Fibroblast of lung (primary cell): ENCODE measurements at regions not wholly inside any gene's neighbourhood (a gene's known extent, or its start where the extent isn't known, plus 50 kb on each side); places are given as distances from the start of the nearest gene placed in this dataset.

ENCODE experiments used
- DNase-seq, 2 donors: peaks; one replicate each; pipeline versions ENCODE4 v3.0.0 to v3.0.0-alpha.2; 2010; ENCODE audit warnings: low read depth in 2 of 2
- H2AFZ ChIP-seq: 2 replicates; pipeline ENCODE4 v1.5.1; 2012; ENCODE audit warnings: low read length, control low read depth, inconsistent platforms
- H3K27ac ChIP-seq: 2 replicates; pipeline ENCODE4 v1.5.1; 2011; ENCODE audit warnings: low read length, control low read depth; ENCODE audit not compliant: insufficient read depth
- H3K27me3 ChIP-seq: 2 replicates; pipeline ENCODE4 v1.5.1; 2011; ENCODE audit warnings: mild to moderate bottlenecking, low read length; ENCODE audit not compliant: control insufficient read depth, insufficient read depth
- H3K36me3 ChIP-seq: 2 replicates; pipeline ENCODE4 v1.5.1; 2011; ENCODE audit warnings: low read length; ENCODE audit not compliant: control insufficient read depth, insufficient read depth
- H3K4me1 ChIP-seq: 2 replicates; pipeline ENCODE4 v1.5.1; 2011; ENCODE audit warnings: low read length; ENCODE audit not compliant: control insufficient read depth, insufficient read depth; ENCODE audit errors: extremely low read depth
- H3K4me2 ChIP-seq: 2 replicates; pipeline ENCODE4 v1.5.1; 2011; ENCODE audit warnings: low read length, control low read depth; ENCODE audit not compliant: insufficient read depth; ENCODE audit errors: extremely low read depth
- H3K4me3 ChIP-seq, 4 experiments: fragments of 200-600 bp in 1 of 4; sonication (generic) in 1 of 4; replicated peaks in 1 of 4; 2 replicates each; pipeline ENCODE4 v1.5.1; 2011 to 2016; ENCODE audit warnings: low read length in 4 of 4, low read depth in 3 of 4, mild to moderate bottlenecking in 3 of 4, control low read depth in 2 of 4, inconsistent platforms in 1 of 4, mixed read lengths in 1 of 4; ENCODE audit not compliant: insufficient read depth in 1 of 4; ENCODE audit errors: control extremely low read depth in 1 of 4
- H3K79me2 ChIP-seq: 2 replicates; pipeline ENCODE4 v1.5.1; 2012; ENCODE audit warnings: mild to moderate bottlenecking, low read length, inconsistent platforms; ENCODE audit not compliant: control insufficient read depth, insufficient read depth
- H3K9ac ChIP-seq: 2 replicates; pipeline ENCODE4 v1.5.1; 2011; ENCODE audit warnings: mild to moderate bottlenecking, low read length, control low read depth; ENCODE audit not compliant: insufficient read depth
- H3K9me3 ChIP-seq: 2 replicates; pipeline ENCODE4 v1.5.1; 2012; ENCODE audit warnings: low read depth, low read length; ENCODE audit not compliant: control insufficient read depth, insufficient read depth
- H4K20me1 ChIP-seq: 2 replicates; pipeline ENCODE4 v1.5.1; 2011; ENCODE audit warnings: low read length; ENCODE audit not compliant: control insufficient read depth, insufficient read depth; ENCODE audit errors: extremely low read depth
- EZH2 ChIP-seq: IDR thresholded peaks from 2 replicates; pipeline ENCODE4 v1.5.1; 2012; ENCODE audit warnings: low read length, control low read depth, mild to moderate bottlenecking; ENCODE audit errors: missing control alignments
- TF ChIP-seq, protein P1 (sequence below), 2 donors: IDR thresholded peaks in 1 of 2; conservative IDR thresholded peaks in 1 of 2; 1 replicate in 1 of 2; 2 replicates in 1 of 2; pipeline ENCODE4 v1.5.1; 2011 to 2012; ENCODE audit warnings: low read length in 2 of 2, control low read depth in 1 of 2, inconsistent platforms in 1 of 2, low read depth in 1 of 2, mild to moderate bottlenecking in 1 of 2

DNA sequence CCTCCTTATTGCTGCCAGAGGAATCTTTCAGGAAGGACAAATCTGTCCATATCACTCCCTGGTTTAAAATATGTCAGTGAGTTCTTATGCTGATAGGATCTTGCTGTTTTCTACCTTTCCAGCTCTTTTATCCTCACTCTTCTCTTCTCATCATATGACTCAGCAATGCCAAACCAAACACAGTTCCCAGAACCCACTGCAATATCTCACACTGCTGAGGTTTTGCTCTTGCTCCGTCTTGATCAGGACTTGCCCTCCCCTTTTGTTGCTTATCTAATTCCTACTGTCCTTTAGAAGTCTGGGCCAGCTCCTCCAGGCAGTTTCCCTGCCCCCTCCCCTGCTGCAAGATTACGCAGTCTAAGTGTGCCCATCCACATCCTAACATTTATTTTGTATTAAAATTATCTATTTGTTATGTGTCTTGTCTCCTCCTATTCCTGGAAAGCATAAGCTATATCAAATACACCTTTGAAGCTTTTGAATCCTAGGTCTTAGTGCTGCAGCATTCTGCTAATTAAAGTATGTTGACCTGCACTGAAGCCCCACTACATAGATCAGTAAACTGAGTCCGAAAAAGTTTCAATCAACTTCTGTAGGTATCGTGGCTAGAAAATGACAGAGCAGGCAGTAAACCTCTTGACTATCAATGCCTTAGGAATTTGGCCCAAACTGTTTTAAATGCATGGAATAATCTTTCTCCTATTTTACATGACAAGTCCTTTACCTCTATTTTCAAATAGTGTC, 119.2 kb upstream of the C11orf87 start:
- H3K4me3 ChIP-seq: no peak overlapping the region
- DNase-seq: peak in 1 of 2 donors; percentile 23
- TF ChIP-seq, protein P1, sequence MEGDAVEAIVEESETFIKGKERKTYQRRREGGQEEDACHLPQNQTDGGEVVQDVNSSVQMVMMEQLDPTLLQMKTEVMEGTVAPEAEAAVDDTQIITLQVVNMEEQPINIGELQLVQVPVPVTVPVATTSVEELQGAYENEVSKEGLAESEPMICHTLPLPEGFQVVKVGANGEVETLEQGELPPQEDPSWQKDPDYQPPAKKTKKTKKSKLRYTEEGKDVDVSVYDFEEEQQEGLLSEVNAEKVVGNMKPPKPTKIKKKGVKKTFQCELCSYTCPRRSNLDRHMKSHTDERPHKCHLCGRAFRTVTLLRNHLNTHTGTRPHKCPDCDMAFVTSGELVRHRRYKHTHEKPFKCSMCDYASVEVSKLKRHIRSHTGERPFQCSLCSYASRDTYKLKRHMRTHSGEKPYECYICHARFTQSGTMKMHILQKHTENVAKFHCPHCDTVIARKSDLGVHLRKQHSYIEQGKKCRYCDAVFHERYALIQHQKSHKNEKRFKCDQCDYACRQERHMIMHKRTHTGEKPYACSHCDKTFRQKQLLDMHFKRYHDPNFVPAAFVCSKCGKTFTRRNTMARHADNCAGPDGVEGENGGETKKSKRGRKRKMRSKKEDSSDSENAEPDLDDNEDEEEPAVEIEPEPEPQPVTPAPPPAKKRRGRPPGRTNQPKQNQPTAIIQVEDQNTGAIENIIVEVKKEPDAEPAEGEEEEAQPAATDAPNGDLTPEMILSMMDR (conservative IDR thresholded peaks at IDR 0.05 in 1 of 2, IDR thresholded peaks at IDR 0.05 in 1 of 2; ENCODE audit: low read depth in 1 of 2, low read length in 2 of 2): no peak
- no peak for TF ChIP-seq EZH2
- H3K4me2 ChIP-seq: no peak overlapping the region
- no peak overlapping the region for H3K9ac ChIP-seq
- H3K4me1 ChIP-seq: no peaks in the 10 kb centered on the region
- H2AFZ ChIP-seq: no peak overlapping the region
- no peak overlapping the region for H3K27ac ChIP-seq
- H3K79me2 ChIP-seq: no peaks in the 10 kb centered on the region
- H3K27me3 ChIP-seq: no peaks in the 10 kb centered on the region
- no peaks in the 10 kb centered on the region for H4K20me1 ChIP-seq
- H3K9me3 ChIP-seq: no peaks in the 10 kb centered on the region
- H3K36me3 ChIP-seq: no peaks in the 10 kb centered on the region

DNA sequence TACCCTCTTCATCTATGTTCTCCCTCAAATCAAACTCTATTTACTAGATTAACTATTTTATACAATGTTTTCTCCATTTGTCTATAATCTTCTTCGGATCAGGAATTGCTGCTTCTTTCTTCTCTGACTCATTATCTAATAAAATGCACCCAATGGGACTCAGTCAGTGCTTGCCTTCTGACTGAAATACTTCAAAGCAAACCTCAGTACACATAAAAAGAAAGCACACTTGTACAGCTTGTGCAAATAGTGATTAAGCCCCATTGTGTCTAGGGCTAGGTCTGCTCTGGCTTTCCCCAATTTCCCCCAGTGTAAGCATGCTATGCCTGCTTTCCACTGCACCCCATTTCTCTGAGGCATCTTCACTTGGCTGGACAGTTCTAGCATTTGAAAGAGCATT, 118.6 kb upstream of the C11orf87 start:
- H3K27ac ChIP-seq: no peak overlapping the region
- H4K20me1 ChIP-seq: no peaks in the 10 kb centered on the region
- no peak overlapping the region for H3K4me3 ChIP-seq
- H2AFZ ChIP-seq: no peak overlapping the region
- no peaks in the 10 kb centered on the region for H3K9me3 ChIP-seq
- no peaks in the 10 kb centered on the region for H3K4me1 ChIP-seq
- H3K27me3 ChIP-seq: no peaks in the 10 kb centered on the region
- no peak for DNase-seq
- H3K36me3 ChIP-seq: no peaks in the 10 kb centered on the region
- no peak overlapping the region for H3K4me2 ChIP-seq
- TF ChIP-seq, protein P1 (conservative IDR thresholded peaks at IDR 0.05 in 1 of 2, IDR thresholded peaks at IDR 0.05 in 1 of 2; ENCODE audit: low read depth in 1 of 2, low read length in 2 of 2): no peak
- TF ChIP-seq EZH2: no peak
- no peaks in the 10 kb centered on the region for H3K79me2 ChIP-seq
- no peak overlapping the region for H3K9ac ChIP-seq

DNA sequence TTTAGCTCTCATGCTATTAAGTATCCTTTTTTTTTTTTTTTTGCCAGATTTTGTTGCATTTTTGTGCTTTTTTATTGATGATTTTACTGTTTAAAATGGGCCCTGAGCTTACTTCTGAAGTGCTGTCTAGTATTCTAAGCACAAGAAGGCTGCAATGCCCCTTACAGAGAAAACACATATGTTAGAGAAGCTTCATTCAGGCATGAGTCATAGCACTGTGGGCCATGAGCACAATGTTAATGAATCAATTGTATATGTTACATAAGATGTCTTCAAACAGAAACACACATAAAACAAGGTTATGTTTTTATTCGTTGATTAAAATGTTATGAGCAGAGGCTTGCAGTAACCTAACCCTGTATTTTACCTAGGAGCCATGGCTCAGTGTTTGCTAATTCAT, 117.8 kb upstream of the C11orf87 start:
- DNase-seq: peak in 1 of 2 donors; percentile 45
- Histone ChIP-seq H3K79me2 (no peaks in the 10 kb centered on the region), H3K4me1 (no peaks in the 10 kb centered on the region), H4K20me1 (no peaks in the 10 kb centered on the region), H3K27ac (no peak overlapping the region), H3K36me3 (no peaks in the 10 kb centered on the region), H3K9me3 (no peaks in the 10 kb centered on the region), H2AFZ (no peak overlapping the region), H3K4me2 (no peak overlapping the region), H3K27me3 (no peaks in the 10 kb centered on the region), H3K4me3 (no peak overlapping the region), H3K9ac (no peak overlapping the region)
- no peak for TF ChIP-seq EZH2
- TF ChIP-seq, protein P1 (conservative IDR thresholded peaks at IDR 0.05 in 1 of 2, IDR thresholded peaks at IDR 0.05 in 1 of 2; ENCODE audit: low read depth in 1 of 2, low read length in 2 of 2): no peak
